ENCODE measurements at regions not wholly inside any gene's neighbourhood (a gene's known extent, or its start where the extent isn't known, plus 50 kb on each side); places are given as distances from the start of the nearest gene placed in this dataset.

- peaks cover 83 to 94% (median 89%) of the 10 kb centered on the region in 10 experiments for H3K4me1 ChIP-seq
- peak overlapping the region; percentile 50 to 78 (median 70); a peak in 19 of 22 replicates for H3K9ac ChIP-seq
- no peaks in the 10 kb centered on the region for H3K9me3 ChIP-seq (replicated peaks in 1 of 11)
- no peaks in the 10 kb centered on the region for H3K27me3 ChIP-seq
- H3K36me3 ChIP-seq, result peaks cover 21 to 32% (median 25%) of the 10 kb centered on the region in 11 experiments
- no peak for TF ChIP-seq Cebpa-rat (IDR thresholded peaks at IDR 0.05)
- peak overlapping the region; percentile 96 to 100 (median 100) for H3K4me2 ChIP-seq
- H4K20me1 ChIP-seq, result peaks cover 87 to 98% (median 95%) of the 10 kb centered on the region in 11 experiments
- peak overlapping the region in 9 of 10 experiments; percentile 26 to 65 (median 42); a peak in 14 of 20 replicates for H3K4me3 ChIP-seq
- H3K27ac ChIP-seq, result peak overlapping the region; percentile 51 to 89 (median 78); a peak in 21 of 22 replicates
Observed at GRCh38 chr12:124390442-124391097, 95.7 kb downstream of the RFLNA start.

GRCh38 chr12:124389725-124390441 is 95.0 kb downstream of the RFLNA start:
- H3K9me3 ChIP-seq (replicated peaks in 1 of 11), result no peaks in the 10 kb centered on the region
- no peaks in the 10 kb centered on the region for H3K27me3 ChIP-seq
- H3K4me1 ChIP-seq, result peaks cover 90 to 99% (median 94%) of the 10 kb centered on the region in 10 experiments
- H3K27ac ChIP-seq, result peak overlapping the region in 8 of 11 experiments; percentile 57 to 89 (median 78); a peak in 8 of 22 replicates
- peak overlapping the region; percentile 96 to 100 (median 100) for H3K4me2 ChIP-seq
- H3K36me3 ChIP-seq, result peaks cover 20 to 32% (median 25%) of the 10 kb centered on the region in 11 experiments
- H3K4me3 ChIP-seq, result peak overlapping the region in 9 of 10 experiments; percentile 39 to 69 (median 58); a peak in 11 of 20 replicates
- peaks cover 87 to 98% (median 95%) of the 10 kb centered on the region in 11 experiments for H4K20me1 ChIP-seq
- TF ChIP-seq Cebpa-rat (IDR thresholded peaks at IDR 0.05), result no peak
- peak overlapping the region in 9 of 11 experiments; percentile 49 to 80 (median 74); a peak in 12 of 22 replicates for H3K9ac ChIP-seq

GRCh38 chr12:124389138-124389724 is 94.3 kb downstream of the RFLNA start:
- Histone ChIP-seq H3K4me3 (peak overlapping the region; percentile 39 to 69 (median 56); a peak in 19 of 20 replicates), H3K36me3 (peaks cover 13 to 32% (median 25%) of the 10 kb centered on the region in 11 experiments), H3K9ac (peak overlapping the region; percentile 49 to 80 (median 74); a peak in 20 of 22 replicates), H3K4me2 (peak overlapping the region; percentile 96 to 100 (median 100)), H3K27me3 (no peaks in the 10 kb centered on the region), H3K27ac (peak overlapping the region; percentile 40 to 89 (median 69); a peak in 21 of 22 replicates), H3K4me1 (peaks cover 95 to 99% (median 98%) of the 10 kb centered on the region in 10 experiments), H3K9me3 (replicated peaks in 1 of 11) (no peaks in the 10 kb centered on the region), H4K20me1 (peaks cover 87 to 98% (median 95%) of the 10 kb centered on the region in 11 experiments)
- no peak for TF ChIP-seq Cebpa-rat (IDR thresholded peaks at IDR 0.05)

GRCh38 chr12:124388679-124389137 is 93.8 kb downstream of the RFLNA start:
- H3K4me1 ChIP-seq, result peaks cover 94 to 100% (median 98%) of the 10 kb centered on the region in 10 experiments
- peaks cover 8 to 32% (median 23%) of the 10 kb centered on the region in 11 experiments for H3K36me3 ChIP-seq
- H3K27me3 ChIP-seq, result no peaks in the 10 kb centered on the region
- H4K20me1 ChIP-seq, result peaks cover 87 to 98% (median 95%) of the 10 kb centered on the region in 11 experiments
- peak overlapping the region; percentile 49 to 80 (median 74); a peak in 20 of 22 replicates for H3K9ac ChIP-seq
- TF ChIP-seq Cebpa-rat (IDR thresholded peaks at IDR 0.05), result no peak
- no peaks in the 10 kb centered on the region for H3K9me3 ChIP-seq (replicated peaks in 1 of 11)
- peak overlapping the region; percentile 40 to 89 (median 69); a peak in 21 of 22 replicates for H3K27ac ChIP-seq
- peak overlapping the region; percentile 39 to 69 (median 56) for H3K4me3 ChIP-seq
- peak overlapping the region; percentile 96 to 100 (median 100) for H3K4me2 ChIP-seq

GRCh38 chr12:124388038-124388671 is 93.3 kb downstream of the RFLNA start:
- Histone ChIP-seq H3K27me3 (no peaks in the 10 kb centered on the region), H3K27ac (peak overlapping the region in 9 of 11 experiments; percentile 10 to 55 (median 43); a peak in 13 of 22 replicates), H3K9me3 (replicated peaks in 1 of 11) (no peaks in the 10 kb centered on the region), H4K20me1 (peaks cover 87 to 98% (median 95%) of the 10 kb centered on the region in 11 experiments), H3K4me1 (peaks cover 91 to 99% (median 96%) of the 10 kb centered on the region in 10 experiments), H3K36me3 (peaks cover 7 to 32% (median 23%) of the 10 kb centered on the region in 11 experiments; a peak in 21 of 22 replicates), H3K9ac (peak overlapping the region; percentile 22 to 73 (median 63); a peak in 20 of 22 replicates), H3K4me2 (peak overlapping the region; percentile 86 to 100 (median 99)), H3K4me3 (peak overlapping the region in 9 of 10 experiments; percentile 6 to 69 (median 52); a peak in 17 of 20 replicates)
- TF ChIP-seq Cebpa-rat (IDR thresholded peaks at IDR 0.05), result no peak

GRCh38 chr12:124387528-124387911 is 92.6 kb downstream of the RFLNA start:
- Histone ChIP-seq H3K4me3 (peak overlapping the region in 5 of 10 experiments; percentile 36 to 69 (median 62); a peak in 10 of 20 replicates), H3K9ac (peak overlapping the region in 9 of 11 experiments; percentile 50 to 73 (median 59); a peak in 16 of 22 replicates), H3K4me2 (peak overlapping the region; percentile 86 to 100 (median 99)), H4K20me1 (peaks cover 87 to 98% (median 95%) of the 10 kb centered on the region in 11 experiments), H3K27me3 (no peaks in the 10 kb centered on the region), H3K27ac (peak overlapping the region in 5 of 11 experiments; percentile 13 to 58 (median 54); a peak in 7 of 22 replicates), H3K9me3 (replicated peaks in 1 of 11) (no peaks in the 10 kb centered on the region), H3K36me3 (peaks cover 10 to 38% (median 30%) of the 10 kb centered on the region in 11 experiments; a peak in 21 of 22 replicates), H3K4me1 (peaks cover 91 to 99% (median 95%) of the 10 kb centered on the region in 10 experiments)
- no peak for TF ChIP-seq Cebpa-rat (IDR thresholded peaks at IDR 0.05)

GRCh38 chr12:124386661-124387527 is 92.0 kb downstream of the RFLNA start:
- TF ChIP-seq Cebpa-rat (IDR thresholded peaks at IDR 0.05), result no peak
- H3K9ac ChIP-seq, result peak overlapping the region; percentile 35 to 73 (median 64); a peak in 20 of 22 replicates
- peaks cover 91 to 99% (median 95%) of the 10 kb centered on the region in 10 experiments for H3K4me1 ChIP-seq
- peak overlapping the region; percentile 10 to 69 (median 32); a peak in 13 of 20 replicates for H3K4me3 ChIP-seq
- peak overlapping the region; percentile 92 to 100 (median 99) for H3K4me2 ChIP-seq
- H3K36me3 ChIP-seq, result peaks cover 15 to 43% (median 36%) of the 10 kb centered on the region in 11 experiments; a peak in 21 of 22 replicates
- peaks cover 87 to 98% (median 95%) of the 10 kb centered on the region in 11 experiments for H4K20me1 ChIP-seq
- no peaks in the 10 kb centered on the region for H3K9me3 ChIP-seq (replicated peaks in 1 of 11)
- no peaks in the 10 kb centered on the region for H3K27me3 ChIP-seq
- H3K27ac ChIP-seq, result peak overlapping the region in 8 of 11 experiments; percentile 11 to 73 (median 48); a peak in 13 of 22 replicates
